ENCODE measurements at regions not wholly inside any gene's neighbourhood (a gene's known extent, or its start where the extent isn't known, plus 50 kb on each side); places are given as distances from the start of the nearest gene placed in this dataset.

DNA sequence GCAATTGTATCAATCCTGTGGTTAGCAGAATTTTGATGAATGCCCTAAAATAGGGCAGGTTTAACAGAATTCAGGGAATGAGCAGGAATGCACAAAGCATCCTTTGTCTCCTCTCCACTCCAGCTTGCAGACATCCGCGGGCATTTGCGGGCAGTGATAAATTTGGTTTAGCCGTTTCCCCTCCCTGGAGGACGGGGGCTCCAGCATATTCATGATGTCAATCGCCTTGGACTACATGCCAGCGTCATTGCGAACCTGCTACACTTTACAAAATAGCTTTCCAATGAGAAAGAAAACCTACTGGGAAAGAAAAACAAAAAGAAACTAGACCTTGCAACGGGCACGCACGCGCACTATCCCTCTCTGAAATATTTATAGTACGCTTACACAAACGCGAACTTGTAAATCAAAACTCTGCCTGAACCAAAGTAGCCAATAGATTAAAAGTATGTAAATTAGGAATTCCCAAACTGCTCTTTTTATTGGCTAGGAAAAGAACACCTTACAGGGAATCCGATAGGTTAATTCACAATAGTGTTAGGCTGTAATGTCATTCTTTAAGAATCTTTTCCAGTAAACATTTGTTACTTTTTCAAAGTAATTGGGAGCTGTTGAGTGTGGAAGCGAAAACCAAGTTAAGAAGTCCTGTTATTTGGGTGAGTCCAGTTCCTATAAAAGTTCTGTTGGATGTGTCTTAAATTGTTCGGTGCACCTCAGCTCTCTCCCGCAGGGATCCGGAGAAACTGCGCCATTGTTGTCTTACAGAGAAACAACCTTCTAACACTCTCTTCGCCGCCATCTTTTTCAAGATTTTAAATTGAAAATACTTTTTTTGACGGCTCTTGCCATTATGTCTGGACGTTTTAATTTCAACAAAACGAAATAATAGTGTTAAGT, 136.7 kb downstream of the HFE start:
- DNase-seq = peak; percentile 99
- Histone ChIP-seq H3K4me1 (ENCODE audit: control insufficient read depth, insufficient read depth, low read length) (peaks cover 15% of the 10 kb centered on the region), H3K4me3 (ENCODE audit: low read length) (peak overlapping the region; percentile 63), H3K9me3 (replicated peaks; ENCODE audit: control insufficient read depth, low read depth, low read length) (no peaks in the 10 kb centered on the region), H3K36me3 (ENCODE audit: control insufficient read depth, insufficient read depth, low read length) (peaks cover 5% of the 10 kb centered on the region), H3K27ac (ENCODE audit: low read length) (peak overlapping the region; percentile 99), H3K27me3 (ENCODE audit: control insufficient read depth, insufficient read depth, low read length) (no peaks in the 10 kb centered on the region)
- WGBS (ENCODE audit: insufficient coverage) = 0% methylated on average over 6 of the region's 26 CpGs

DNA sequence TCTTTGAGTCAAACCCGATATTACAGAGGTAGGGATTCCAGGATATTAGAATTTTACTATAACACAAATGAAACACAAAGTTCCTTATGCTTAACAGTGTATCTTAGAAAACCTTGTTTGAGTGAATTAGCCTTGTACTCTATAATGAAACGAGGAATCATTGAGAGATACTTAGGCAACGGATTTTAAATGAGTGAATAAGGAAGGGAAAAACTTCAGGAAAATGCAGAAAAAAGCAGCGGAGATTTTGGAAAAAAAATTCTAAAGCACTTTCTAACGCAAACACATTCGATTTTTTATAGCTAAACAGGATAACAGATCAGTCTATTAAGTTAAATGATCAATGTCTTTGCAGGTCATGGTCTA, 137.3 kb downstream of the HFE start:
- no peaks in the 10 kb centered on the region for H3K27me3 ChIP-seq (ENCODE audit: control insufficient read depth, insufficient read depth, low read length)
- WGBS (ENCODE audit: insufficient coverage) = no CpG with 5 or more reads among the region's 6 CpGs
- H3K27ac ChIP-seq (ENCODE audit: low read length) = peak overlapping the region; percentile 99
- peaks cover 5% of the 10 kb centered on the region for H3K36me3 ChIP-seq (ENCODE audit: control insufficient read depth, insufficient read depth, low read length)
- DNase-seq = no peak
- H3K4me1 ChIP-seq (ENCODE audit: control insufficient read depth, insufficient read depth, low read length) = peaks cover 15% of the 10 kb centered on the region
- H3K4me3 ChIP-seq (ENCODE audit: low read length) = peak overlapping the region; percentile 63
- H3K9me3 ChIP-seq (replicated peaks; ENCODE audit: control insufficient read depth, low read depth, low read length) = no peaks in the 10 kb centered on the region

DNA sequence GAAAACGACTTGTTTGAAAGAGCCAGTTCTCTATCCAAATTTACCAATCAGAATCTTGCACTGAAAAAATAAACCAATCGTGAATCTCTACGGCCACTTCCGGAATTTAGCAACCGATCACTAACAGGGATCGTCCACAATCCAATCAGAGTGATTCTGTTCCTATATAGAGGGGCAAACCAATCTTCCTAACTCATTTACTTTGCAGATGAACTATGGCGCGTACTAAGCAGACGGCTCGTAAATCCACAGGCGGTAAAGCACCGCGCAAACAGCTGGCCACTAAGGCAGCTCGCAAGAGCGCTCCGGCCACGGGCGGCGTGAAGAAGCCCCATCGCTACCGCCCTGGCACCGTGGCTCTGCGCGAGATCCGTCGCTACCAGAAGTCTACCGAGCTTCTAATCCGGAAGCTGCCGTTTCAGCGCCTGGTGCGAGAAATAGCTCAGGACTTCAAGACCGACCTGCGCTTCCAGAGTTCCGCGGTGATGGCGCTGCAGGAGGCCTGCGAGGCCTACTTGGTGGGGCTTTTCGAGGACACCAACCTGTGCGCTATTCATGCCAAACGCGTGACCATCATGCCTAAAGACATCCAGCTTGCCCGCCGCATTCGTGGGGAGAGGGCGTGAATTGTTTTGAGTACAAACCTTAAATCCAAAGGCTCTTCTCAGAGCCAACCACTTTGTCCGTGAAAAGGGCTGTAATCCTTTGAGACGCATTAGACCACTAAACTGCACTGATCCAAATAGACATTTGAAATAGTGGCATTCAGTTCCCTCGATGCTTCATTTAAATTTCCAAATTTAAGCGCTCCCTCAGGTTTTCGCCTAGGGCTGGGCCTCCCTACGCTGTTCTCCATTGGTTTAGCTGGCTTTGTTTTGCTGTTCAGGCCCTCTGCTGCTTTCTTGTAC, 138.0 kb downstream of the HFE start:
- WGBS (ENCODE audit: insufficient coverage) = 4% methylated on average over 45 of the region's 51 CpGs
- Histone ChIP-seq H3K4me1 (ENCODE audit: control insufficient read depth, insufficient read depth, low read length) (peaks cover 15% of the 10 kb centered on the region), H3K9me3 (replicated peaks; ENCODE audit: control insufficient read depth, low read depth, low read length) (no peaks in the 10 kb centered on the region), H3K27ac (ENCODE audit: low read length) (peak overlapping the region; percentile 99), H3K36me3 (ENCODE audit: control insufficient read depth, insufficient read depth, low read length) (peaks cover 5% of the 10 kb centered on the region), H3K27me3 (ENCODE audit: control insufficient read depth, insufficient read depth, low read length) (no peaks in the 10 kb centered on the region), H3K4me3 (ENCODE audit: low read length) (peak overlapping the region; percentile 63)
- peak; percentile 99 for DNase-seq

DNA sequence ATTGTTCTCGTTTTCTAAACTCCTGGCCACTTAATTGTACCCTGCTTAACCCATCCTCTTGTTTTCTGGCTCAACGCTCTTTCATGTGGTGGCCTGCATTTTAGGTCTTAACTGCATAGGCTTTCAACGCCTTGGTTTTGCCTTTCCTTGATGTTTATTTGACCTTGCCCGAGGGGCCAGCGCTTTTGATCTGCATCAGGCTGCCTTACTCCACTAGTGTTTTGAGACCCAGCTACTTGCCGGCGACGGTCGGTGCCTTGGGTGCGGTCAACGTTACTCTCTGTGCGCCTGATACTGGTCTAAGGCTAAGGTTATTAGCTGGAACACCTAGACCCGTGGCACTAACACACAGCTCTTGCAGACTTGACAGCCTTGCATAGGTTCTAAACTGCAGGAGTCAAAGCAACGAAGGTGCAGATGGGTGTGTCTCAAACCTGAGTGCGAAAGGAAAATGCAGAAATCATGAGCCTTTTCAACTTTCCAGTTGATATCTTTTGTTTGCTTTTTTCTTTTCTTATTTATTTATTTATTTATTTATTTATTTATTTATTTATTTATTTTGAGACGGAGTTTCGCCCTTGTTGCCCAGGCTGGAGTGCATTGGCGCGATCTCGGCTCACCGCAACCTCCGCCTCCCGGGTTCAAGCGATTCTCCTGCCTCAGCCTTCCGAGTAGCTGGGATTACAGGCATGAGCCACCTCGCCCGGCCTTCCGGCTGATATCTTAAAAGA, 138.8 kb downstream of the HFE start:
- Histone ChIP-seq H3K36me3 (ENCODE audit: control insufficient read depth, insufficient read depth, low read length) (peaks cover 5% of the 10 kb centered on the region), H3K4me3 (ENCODE audit: low read length) (peak overlapping the region; percentile 63), H3K27ac (ENCODE audit: low read length) (peak overlapping the region; percentile 99), H3K9me3 (replicated peaks; ENCODE audit: control insufficient read depth, low read depth, low read length) (no peaks in the 10 kb centered on the region), H3K4me1 (ENCODE audit: control insufficient read depth, insufficient read depth, low read length) (peaks cover 15% of the 10 kb centered on the region), H3K27me3 (ENCODE audit: control insufficient read depth, insufficient read depth, low read length) (no peaks in the 10 kb centered on the region)
- 30% methylated on average over 24 of the region's 28 CpGs for WGBS (ENCODE audit: insufficient coverage)
- no peak for DNase-seq

DNA sequence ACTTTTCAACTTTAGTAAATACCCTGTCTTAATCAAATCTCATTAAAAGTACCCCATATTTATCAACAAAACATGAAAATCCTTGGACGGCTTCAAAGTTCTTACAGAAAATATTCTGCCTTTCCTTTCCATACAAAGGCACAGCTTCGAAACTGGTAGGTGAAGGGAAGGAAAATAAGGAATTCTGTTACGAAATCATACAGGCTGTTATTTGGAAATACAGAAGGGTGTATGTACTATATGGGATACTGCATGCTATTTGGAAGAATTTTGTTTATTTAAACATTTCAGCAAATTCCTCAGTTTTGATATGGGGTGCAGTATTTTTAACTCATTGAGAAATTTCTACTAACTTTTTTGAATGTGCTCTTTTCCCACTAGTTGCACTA, 138.4 kb upstream of the BTN3A2 start:
- no CpG with 5 or more reads among the region's 3 CpGs for WGBS (ENCODE audit: insufficient coverage)
- peak overlapping the region; percentile 99 for H3K27ac ChIP-seq (ENCODE audit: low read length)
- H3K4me1 ChIP-seq (ENCODE audit: control insufficient read depth, insufficient read depth, low read length) = peaks cover 15% of the 10 kb centered on the region
- DNase-seq = no peak
- H3K27me3 ChIP-seq (ENCODE audit: control insufficient read depth, insufficient read depth, low read length) = no peaks in the 10 kb centered on the region
- no peak overlapping the region for H3K4me3 ChIP-seq (ENCODE audit: low read length)
- H3K36me3 ChIP-seq (ENCODE audit: control insufficient read depth, insufficient read depth, low read length) = peaks cover 5% of the 10 kb centered on the region
- H3K9me3 ChIP-seq (replicated peaks; ENCODE audit: control insufficient read depth, low read depth, low read length) = no peaks in the 10 kb centered on the region

DNA sequence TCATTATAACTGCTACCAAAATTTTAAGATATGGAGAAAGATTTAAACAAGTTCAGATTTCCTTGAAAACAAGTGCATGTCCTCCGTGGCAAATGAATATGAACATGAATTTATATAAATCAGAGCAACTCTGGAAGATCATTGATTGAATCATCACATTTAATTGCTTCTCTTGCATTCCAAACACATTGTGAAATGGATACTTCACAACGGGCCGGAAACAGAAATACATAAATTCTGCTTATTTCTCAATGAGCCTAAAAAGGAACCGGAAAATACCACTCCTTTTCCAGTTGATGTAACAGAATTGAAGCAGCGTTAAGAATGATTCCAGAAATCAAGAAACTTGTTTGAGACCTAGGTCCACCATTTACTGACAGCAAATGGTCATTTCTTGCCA, 134.6 kb upstream of the BTN3A2 start:
- Histone ChIP-seq H3K9me3 (replicated peaks; ENCODE audit: control insufficient read depth, low read depth, low read length) (no peaks in the 10 kb centered on the region), H3K4me1 (ENCODE audit: control insufficient read depth, insufficient read depth, low read length) (peaks cover 15% of the 10 kb centered on the region), H3K27me3 (ENCODE audit: control insufficient read depth, insufficient read depth, low read length) (no peaks in the 10 kb centered on the region), H3K27ac (ENCODE audit: low read length) (no peak overlapping the region), H3K36me3 (ENCODE audit: control insufficient read depth, insufficient read depth, low read length) (peaks cover 5% of the 10 kb centered on the region), H3K4me3 (ENCODE audit: low read length) (no peak overlapping the region)
- DNase-seq = no peak
- 100% methylated on average over 1 of the region's 5 CpGs for whole genome bisulfite sequencing (ENCODE audit: insufficient coverage)

DNA sequence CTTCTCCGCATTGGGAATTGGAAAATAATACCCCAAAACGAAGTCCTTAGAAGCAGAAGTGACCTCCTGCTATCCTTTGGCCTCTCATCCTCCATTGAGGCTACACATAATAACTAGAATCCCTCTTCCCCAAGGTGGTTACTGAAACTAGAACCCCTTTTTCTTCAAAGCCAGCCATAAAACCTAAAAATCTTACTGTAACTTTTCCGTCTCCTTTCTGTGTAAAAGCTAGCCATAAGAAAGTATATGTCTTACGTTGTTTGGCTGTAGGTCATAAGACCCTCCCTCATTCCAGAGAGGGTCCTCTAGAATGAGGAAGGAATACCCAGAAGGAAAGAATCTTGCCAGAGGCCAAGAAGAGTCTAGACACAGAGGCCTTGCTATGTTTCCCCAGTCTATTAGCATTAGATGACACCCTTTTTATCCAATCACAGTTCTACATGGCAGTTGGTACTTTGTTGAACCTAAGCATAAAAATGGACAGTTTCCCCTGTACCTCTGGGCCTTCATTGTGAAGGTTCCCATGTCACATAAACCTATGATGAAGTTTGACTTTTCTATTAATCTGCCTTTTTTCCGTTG, 133.9 kb upstream of the BTN3A2 start:
- no peak for DNase-seq
- Histone ChIP-seq H3K4me1 (ENCODE audit: control insufficient read depth, insufficient read depth, low read length) (peaks cover 8% of the 10 kb centered on the region), H3K4me3 (ENCODE audit: low read length) (no peak overlapping the region), H3K27ac (ENCODE audit: low read length) (no peak overlapping the region), H3K9me3 (replicated peaks; ENCODE audit: control insufficient read depth, low read depth, low read length) (no peaks in the 10 kb centered on the region), H3K27me3 (ENCODE audit: control insufficient read depth, insufficient read depth, low read length) (no peaks in the 10 kb centered on the region), H3K36me3 (ENCODE audit: control insufficient read depth, insufficient read depth, low read length) (no peaks in the 10 kb centered on the region)
- WGBS (ENCODE audit: insufficient coverage) = 100% methylated on average over 2 of the region's 5 CpGs

DNA sequence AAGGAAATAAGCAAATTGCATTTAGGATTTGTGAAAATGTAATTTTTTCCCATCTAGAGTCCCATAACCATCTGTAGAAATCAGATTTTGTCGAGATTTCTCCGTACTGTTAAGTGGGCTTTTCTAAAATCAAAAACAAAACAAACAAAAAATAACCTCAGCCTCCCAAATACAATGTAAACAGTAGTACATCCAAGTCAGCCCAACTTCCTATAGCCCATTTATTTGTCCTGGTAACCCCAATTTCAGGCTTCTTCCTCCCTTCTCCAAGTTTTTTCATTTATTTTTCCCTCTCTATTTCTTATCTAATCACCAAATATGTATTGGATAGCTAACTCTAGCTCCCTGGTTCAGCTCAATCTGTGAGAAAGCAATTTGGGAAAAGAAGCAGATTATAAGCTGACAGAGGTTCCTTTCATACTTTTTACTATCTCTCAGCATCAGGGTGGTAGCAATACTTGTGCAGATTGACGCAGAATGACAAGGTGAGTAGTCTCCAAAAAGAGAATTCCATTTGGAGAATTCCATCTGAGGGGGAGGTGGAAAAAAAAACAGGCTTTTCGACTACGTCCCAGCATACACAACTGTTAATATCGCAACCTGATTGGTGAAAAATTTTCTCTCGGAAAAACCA, 132.6 kb upstream of the BTN3A2 start:
- H3K27me3 ChIP-seq (ENCODE audit: control insufficient read depth, insufficient read depth, low read length) = no peaks in the 10 kb centered on the region
- H3K9me3 ChIP-seq (replicated peaks; ENCODE audit: control insufficient read depth, low read depth, low read length) = no peaks in the 10 kb centered on the region
- H3K27ac ChIP-seq (ENCODE audit: low read length) = peak overlapping the region; percentile 94
- WGBS (ENCODE audit: insufficient coverage) = 57% methylated on average over 3 of the region's 7 CpGs
- H3K4me1 ChIP-seq (ENCODE audit: control insufficient read depth, insufficient read depth, low read length) = peaks cover 8% of the 10 kb centered on the region
- no peaks in the 10 kb centered on the region for H3K36me3 ChIP-seq (ENCODE audit: control insufficient read depth, insufficient read depth, low read length)
- peak overlapping the region; percentile 60 for H3K4me3 ChIP-seq (ENCODE audit: low read length)
- no peak for DNase-seq

DNA sequence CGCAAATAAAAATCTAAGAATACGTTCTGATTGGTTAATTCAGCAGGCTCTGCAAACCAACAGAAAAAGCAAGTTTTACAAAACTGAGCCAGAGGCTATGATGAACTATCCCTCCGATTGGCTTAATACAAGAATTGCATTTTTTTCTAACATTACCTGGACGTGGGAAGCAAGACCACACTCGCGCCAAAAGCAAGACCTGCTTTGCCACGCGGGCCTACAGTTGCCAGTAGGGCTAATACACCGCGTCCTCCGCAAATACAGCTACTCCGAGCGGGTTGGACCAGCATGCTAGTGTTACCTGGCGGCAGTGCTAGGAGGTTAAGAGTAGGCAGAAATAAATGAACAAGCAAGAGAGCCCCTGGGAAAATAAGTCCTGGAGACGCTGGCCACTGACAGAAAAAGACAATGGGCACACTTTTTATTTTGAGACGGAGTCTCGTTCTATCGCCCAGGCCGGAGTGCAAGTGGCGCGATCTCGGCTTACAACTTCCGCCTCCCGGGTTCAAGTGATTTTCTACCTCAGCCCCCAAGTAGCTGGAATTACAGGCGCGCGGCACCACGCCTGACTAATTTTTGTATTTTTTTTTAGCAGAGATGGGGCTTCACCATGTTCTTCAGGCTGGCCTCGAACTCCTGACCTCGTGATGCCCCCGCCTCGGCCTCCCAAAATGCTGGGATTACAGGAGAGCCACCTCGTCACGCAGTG, 131.9 kb upstream of the BTN3A2 start:
- H3K4me1 ChIP-seq (ENCODE audit: control insufficient read depth, insufficient read depth, low read length) = peaks cover 8% of the 10 kb centered on the region
- H3K4me3 ChIP-seq (ENCODE audit: low read length) = peak overlapping the region; percentile 60
- no peaks in the 10 kb centered on the region for H3K9me3 ChIP-seq (replicated peaks; ENCODE audit: control insufficient read depth, low read depth, low read length)
- peak overlapping the region; percentile 94 for H3K27ac ChIP-seq (ENCODE audit: low read length)
- H3K36me3 ChIP-seq (ENCODE audit: control insufficient read depth, insufficient read depth, low read length) = no peaks in the 10 kb centered on the region
- H3K27me3 ChIP-seq (ENCODE audit: control insufficient read depth, insufficient read depth, low read length) = no peaks in the 10 kb centered on the region
- WGBS (ENCODE audit: insufficient coverage) = 2% methylated on average over 28 of the region's 34 CpGs
- peak; percentile 94 for DNase-seq

Measured in muscle of leg (tissue), 3 donors.